Panc1 (cell line): ENCODE measurements at regions not wholly inside any gene's neighbourhood (a gene's known extent, or its start where the extent isn't known, plus 50 kb on each side); places are given as distances from the start of the nearest gene placed in this dataset.

Experiments used
- CTCF ChIP-seq: fragments of 450-650 bp; IDR thresholded peaks from 2 replicates; pipeline ENCODE4 v1.5.1; 2017; ENCODE audit warnings: mild to moderate bottlenecking
- POLR2AphosphoS5 ChIP-seq: IDR thresholded peaks from 2 replicates; pipeline ENCODE4 v1.6.1; 2012; ENCODE audit warnings: mild to moderate bottlenecking, low read depth, low read length, moderate library complexity
- REST ChIP-seq, 2 experiments: IDR thresholded peaks; 2 replicates each; pipeline ENCODE4 v1.6.1; 2011 to 2012; ENCODE audit warnings: low read depth in 2 of 2, control low read depth in 1 of 2, low read length in 1 of 2, mild to moderate bottlenecking in 1 of 2, moderate library complexity in 1 of 2; ENCODE audit not compliant: insufficient read depth in 1 of 2

- TF ChIP-seq CTCF = no peak
- TF ChIP-seq REST (IDR thresholded peaks at IDR 0.05; ENCODE audit: insufficient read depth in 1 of 2, low read depth in 2 of 2, low read length in 1 of 2) = no peak
- no peak for TF ChIP-seq POLR2AphosphoS5
Observed at GRCh38 chr3:177329854-177330253, 132.6 kb upstream of the TBL1XR1 start.
